ENCODE measurements at regions not wholly inside any gene's neighbourhood (a gene's known extent, or its start where the extent isn't known, plus 50 kb on each side); places are given as distances from the start of the nearest gene placed in this dataset.

- no peaks in the 10 kb centered on the region for H3K4me1 ChIP-seq
- TF ChIP-seq, protein P1, sequence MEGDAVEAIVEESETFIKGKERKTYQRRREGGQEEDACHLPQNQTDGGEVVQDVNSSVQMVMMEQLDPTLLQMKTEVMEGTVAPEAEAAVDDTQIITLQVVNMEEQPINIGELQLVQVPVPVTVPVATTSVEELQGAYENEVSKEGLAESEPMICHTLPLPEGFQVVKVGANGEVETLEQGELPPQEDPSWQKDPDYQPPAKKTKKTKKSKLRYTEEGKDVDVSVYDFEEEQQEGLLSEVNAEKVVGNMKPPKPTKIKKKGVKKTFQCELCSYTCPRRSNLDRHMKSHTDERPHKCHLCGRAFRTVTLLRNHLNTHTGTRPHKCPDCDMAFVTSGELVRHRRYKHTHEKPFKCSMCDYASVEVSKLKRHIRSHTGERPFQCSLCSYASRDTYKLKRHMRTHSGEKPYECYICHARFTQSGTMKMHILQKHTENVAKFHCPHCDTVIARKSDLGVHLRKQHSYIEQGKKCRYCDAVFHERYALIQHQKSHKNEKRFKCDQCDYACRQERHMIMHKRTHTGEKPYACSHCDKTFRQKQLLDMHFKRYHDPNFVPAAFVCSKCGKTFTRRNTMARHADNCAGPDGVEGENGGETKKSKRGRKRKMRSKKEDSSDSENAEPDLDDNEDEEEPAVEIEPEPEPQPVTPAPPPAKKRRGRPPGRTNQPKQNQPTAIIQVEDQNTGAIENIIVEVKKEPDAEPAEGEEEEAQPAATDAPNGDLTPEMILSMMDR (IDR thresholded peaks at IDR 0.05) = no peak
- H3K9me3 ChIP-seq = no peaks in the 10 kb centered on the region
- ATAC-seq (no peak), DNase-seq (no peak)
- H3K27me3 ChIP-seq (ENCODE audit: insufficient read depth in 3 of 3, low read length in 2 of 3) = no peaks in the 10 kb centered on the region
- 45 to 87% (median 47%) methylated on average over 1 of the region's 1 CpG for WGBS, 3 donors
- no peak overlapping the region for H3K27ac ChIP-seq
- H3K4me3 ChIP-seq = no peak overlapping the region
- intact Hi-C loops (cut with DNase I) = no loop called here
- no peaks in the 10 kb centered on the region for H3K36me3 ChIP-seq (ENCODE audit: insufficient read depth in 1 of 2, low read depth in 1 of 2)
Measured at GRCh38 chr3:176798680-176799079, 398.6 kb downstream of the TBL1XR1 start.

- H3K27ac ChIP-seq = no peak overlapping the region
- H3K4me3 ChIP-seq = no peak overlapping the region
- H3K4me1 ChIP-seq = no peaks in the 10 kb centered on the region
- 71 to 80% (median 78%) methylated on average over 2 of the region's 2 CpGs for WGBS, 3 donors
- no peaks in the 10 kb centered on the region for H3K36me3 ChIP-seq (ENCODE audit: insufficient read depth in 1 of 2, low read depth in 1 of 2)
- TF ChIP-seq, protein P1 (IDR thresholded peaks at IDR 0.05) = no peak
- intact Hi-C loops (cut with DNase I) = no loop called here
- no peaks in the 10 kb centered on the region for H3K9me3 ChIP-seq
- H3K27me3 ChIP-seq (ENCODE audit: insufficient read depth in 3 of 3, low read length in 2 of 3) = no peaks in the 10 kb centered on the region
- ATAC-seq (no peak), DNase-seq (no peak)
Measured at GRCh38 chr3:176796371-176796770, 400.9 kb downstream of the TBL1XR1 start.

GRCh38 chr3:176795891-176796290 is 401.4 kb downstream of the TBL1XR1 start:
- intact Hi-C loops (cut with DNase I) = no loop called here
- H3K4me3 ChIP-seq = no peak overlapping the region
- H3K27ac ChIP-seq = no peak overlapping the region
- no peak for ATAC-seq
- 46 to 57% (median 57%) methylated on average over 2 of the region's 2 CpGs for WGBS, 3 donors
- H3K36me3 ChIP-seq (ENCODE audit: insufficient read depth in 1 of 2, low read depth in 1 of 2) = no peaks in the 10 kb centered on the region
- H3K27me3 ChIP-seq (ENCODE audit: insufficient read depth in 3 of 3, low read length in 2 of 3) = no peaks in the 10 kb centered on the region
- no peak for DNase-seq
- TF ChIP-seq, protein P1 (IDR thresholded peaks at IDR 0.05) = no peak
- H3K4me1 ChIP-seq = no peaks in the 10 kb centered on the region
- H3K9me3 ChIP-seq = no peaks in the 10 kb centered on the region

GRCh38 chr3:176794406-176794805 is 402.9 kb downstream of the TBL1XR1 start:
- Histone ChIP-seq H3K9me3 (no peaks in the 10 kb centered on the region), H3K27ac (no peak overlapping the region), H3K4me1 (no peaks in the 10 kb centered on the region), H3K27me3 (ENCODE audit: insufficient read depth in 3 of 3, low read length in 2 of 3) (no peaks in the 10 kb centered on the region), H3K4me3 (no peak overlapping the region), H3K36me3 (ENCODE audit: insufficient read depth in 1 of 2, low read depth in 1 of 2) (no peaks in the 10 kb centered on the region)
- ATAC-seq = no peak
- TF ChIP-seq, protein P1 (IDR thresholded peaks at IDR 0.05) = no peak
- WGBS, 3 donors = 64 to 69% (median 66%) methylated on average over 3 of the region's 3 CpGs
- no peak for DNase-seq
- intact Hi-C loops (cut with DNase I) = no loop called here

- TF ChIP-seq, protein P1 (IDR thresholded peaks at IDR 0.05) = no peak
- H3K4me1 ChIP-seq = no peaks in the 10 kb centered on the region
- 87 to 91% (median 91%) methylated on average over 3 of the region's 3 CpGs for WGBS, 3 donors
Measured at GRCh38 chr3:176789947-176790346, 407.3 kb downstream of the TBL1XR1 start.

More at GRCh38 chr3:176789947-176790346, 407.3 kb downstream of the TBL1XR1 start:
- no peak for DNase-seq
- Histone ChIP-seq H3K9me3 (no peaks in the 10 kb centered on the region), H3K36me3 (ENCODE audit: insufficient read depth in 1 of 2, low read depth in 1 of 2) (no peaks in the 10 kb centered on the region), H3K27ac (no peak overlapping the region), H3K27me3 (ENCODE audit: insufficient read depth in 3 of 3, low read length in 2 of 3) (no peaks in the 10 kb centered on the region), H3K4me3 (no peak overlapping the region)
- ATAC-seq = no peak
- intact Hi-C loops (cut with DNase I) = no loop called here

All from psoas muscle (tissue), 7 donors.